ENCODE measurements at regions not wholly inside any gene's neighbourhood (a gene's known extent, or its start where the extent isn't known, plus 50 kb on each side); places are given as distances from the start of the nearest gene placed in this dataset.

DNA sequence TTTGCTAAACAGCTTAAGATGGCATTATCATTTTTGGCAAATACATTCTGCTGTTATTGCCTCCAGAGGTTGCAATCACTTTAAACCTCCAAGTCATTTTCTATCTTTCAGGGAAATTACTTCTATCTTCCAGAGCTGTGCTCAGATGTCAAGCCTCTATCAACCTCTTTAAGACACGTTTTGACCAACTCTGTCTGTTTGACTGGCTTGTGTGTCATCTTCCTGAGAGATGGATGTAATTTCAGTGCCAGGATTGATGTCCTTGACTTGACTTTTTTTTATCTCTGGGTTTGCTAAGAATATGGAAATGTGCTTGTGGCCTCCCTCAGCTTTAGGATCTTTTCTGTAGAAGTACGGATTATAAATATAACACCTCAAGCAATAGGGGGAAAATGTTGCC, 263.4 kb downstream of the GLUD2 start:
- TF ChIP-seq CTCF (IDR thresholded peaks at IDR 0.05) (no peak), SIN3A (IDR thresholded peaks at IDR 0.05; ENCODE audit: borderline replicate concordance, insufficient read depth, low read depth, low read length) (no peak), POLR2AphosphoS5 (IDR thresholded peaks at IDR 0.05; ENCODE audit: low read depth, low read length) (no peak), REST (IDR thresholded peaks at IDR 0.05; ENCODE audit: insufficient read depth in 1 of 2, low read depth in 2 of 2, low read length in 1 of 2) (no peak)

Data from Panc1 (cell line).